ENCODE measurements at regions not wholly inside any gene's neighbourhood (a gene's known extent, or its start where the extent isn't known, plus 50 kb on each side); places are given as distances from the start of the nearest gene placed in this dataset.

- DNase-seq, result no peak
Measured at GRCh38 chr18:72470391-72470790, 73.8 kb downstream of the CBLN2 start.

GRCh38 chr18:72468021-72468710, 76.0 kb downstream of the CBLN2 start:
- no peak for DNase-seq

- DNase-seq, result no peak
Measured at GRCh38 chr18:72460210-72460680, 83.9 kb downstream of the CBLN2 start.

- no peak for DNase-seq
Measured at GRCh38 chr18:72458271-72458670, 85.9 kb downstream of the CBLN2 start.

GRCh38 chr18:72456802-72457201, 87.3 kb downstream of the CBLN2 start:
- DNase-seq, result no peak

GRCh38 chr18:72452328-72452727, 91.8 kb downstream of the CBLN2 start:
- DNase-seq, result no peak

GRCh38 chr18:72444798-72445155, 99.4 kb downstream of the CBLN2 start:
- no peak for DNase-seq

GRCh38 chr18:72444111-72444797, 99.9 kb downstream of the CBLN2 start:
- no peak for DNase-seq

- DNase-seq, result no peak
Measured at GRCh38 chr18:72436401-72436800, 107.7 kb downstream of the CBLN2 start.

- DNase-seq, result no peak
Measured at GRCh38 chr18:72433756-72434155, 110.4 kb downstream of the CBLN2 start.

- DNase-seq, result no peak
Measured at GRCh38 chr18:72427721-72428120, 116.4 kb downstream of the CBLN2 start.

GRCh38 chr18:72419914-72420313, 124.2 kb downstream of the CBLN2 start:
- no peak for DNase-seq

GRCh38 chr18:72412927-72413326, 131.2 kb downstream of the CBLN2 start:
- DNase-seq, result no peak

GRCh38 chr18:72411261-72411660, 132.9 kb downstream of the CBLN2 start:
- DNase-seq, result no peak

- no peak for DNase-seq
Measured at GRCh38 chr18:72410399-72410798, 133.7 kb downstream of the CBLN2 start.

GRCh38 chr18:72409903-72410302, 134.2 kb downstream of the CBLN2 start:
- DNase-seq, result no peak

- no peak for DNase-seq
Measured at GRCh38 chr18:72407048-72407447, 137.1 kb downstream of the CBLN2 start.

- DNase-seq, result no peak
Measured at GRCh38 chr18:72391951-72392350, 152.2 kb downstream of the CBLN2 start.

- no peak for DNase-seq
Measured at GRCh38 chr18:72391427-72391826, 152.7 kb downstream of the CBLN2 start.

- no peak for DNase-seq
Measured at GRCh38 chr18:72378016-72378415, 166.1 kb downstream of the CBLN2 start.

GRCh38 chr18:72376256-72376655, 167.9 kb downstream of the CBLN2 start:
- no peak for DNase-seq

GRCh38 chr18:72375618-72376017, 168.5 kb downstream of the CBLN2 start:
- no peak for DNase-seq

GRCh38 chr18:72372076-72372475, 172.1 kb downstream of the CBLN2 start:
- DNase-seq, result no peak

GRCh38 chr18:72368308-72368707, 175.8 kb downstream of the CBLN2 start:
- DNase-seq, result no peak

- DNase-seq, result no peak
Measured at GRCh38 chr18:72360634-72361033, 183.5 kb downstream of the CBLN2 start.

All from CD4-positive, alpha-beta T cell treated with Interleukin-21 for 1 hour (primary cell).